AG04449 (cell line): ENCODE measurements at regions not wholly inside any gene's neighbourhood (a gene's known extent, or its start where the extent isn't known, plus 50 kb on each side); places are given as distances from the start of the nearest gene placed in this dataset.

Experiments
- CTCF ChIA-PET: fragments of 350-600 bp; formaldehyde crosslinking; extraction: SDS; loops from one replicate; lab custom pipeline; 2021; ENCODE audit warnings: antibody characterized with exemption; lab: Yijun Ruan, JAX
- POLR2A ChIA-PET: fragments of 400-600, 350-600 bp; formaldehyde crosslinking; extraction: SDS; loops from one replicate; lab custom pipeline; 2020; ENCODE audit warnings: antibody characterized with exemption, inconsistent platforms; lab: Yijun Ruan, JAX
- DNase-seq: peaks from one replicate; pipeline ENCODE4 v3.0.0-alpha.2; 2010; ENCODE audit warnings: low read depth, low spot score
- H3K4me3 ChIP-seq: 2 replicates; pipeline ENCODE4 v1.5.1; 2011; ENCODE audit warnings: low read depth, mild to moderate bottlenecking, control low read depth, low read length
- TF ChIP-seq, protein P1 (sequence below): IDR thresholded peaks from one replicate; pipeline ENCODE4 v1.5.1; 2011; ENCODE audit warnings: mild to moderate bottlenecking, moderate library complexity, low read length, control low read depth, inconsistent platforms; ENCODE audit not compliant: insufficient read depth; ENCODE audit errors: missing control alignments

DNA sequence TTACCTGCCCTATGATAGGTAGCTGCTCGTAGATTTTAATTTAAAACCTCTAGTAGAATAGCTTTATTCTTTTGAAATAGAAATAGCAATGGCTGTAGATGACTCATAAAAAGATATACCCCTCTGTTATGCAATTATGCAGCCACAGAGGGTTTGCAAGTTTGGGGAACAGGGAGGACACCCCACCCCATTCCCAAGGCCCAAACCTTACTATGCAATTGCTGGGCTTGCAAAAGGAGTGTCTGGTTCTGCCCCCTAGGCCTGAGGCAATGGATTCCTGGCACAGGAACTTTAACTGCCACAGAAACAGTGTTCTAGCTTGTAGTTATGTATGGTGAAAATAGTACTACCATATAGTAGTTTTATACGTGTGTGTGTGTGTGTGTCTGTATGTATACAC, 403.3 kb downstream of the ADAMTS20 start:
- H3K4me3 ChIP-seq = no peak overlapping the region
- no peak for DNase-seq
- TF ChIP-seq, protein P1, sequence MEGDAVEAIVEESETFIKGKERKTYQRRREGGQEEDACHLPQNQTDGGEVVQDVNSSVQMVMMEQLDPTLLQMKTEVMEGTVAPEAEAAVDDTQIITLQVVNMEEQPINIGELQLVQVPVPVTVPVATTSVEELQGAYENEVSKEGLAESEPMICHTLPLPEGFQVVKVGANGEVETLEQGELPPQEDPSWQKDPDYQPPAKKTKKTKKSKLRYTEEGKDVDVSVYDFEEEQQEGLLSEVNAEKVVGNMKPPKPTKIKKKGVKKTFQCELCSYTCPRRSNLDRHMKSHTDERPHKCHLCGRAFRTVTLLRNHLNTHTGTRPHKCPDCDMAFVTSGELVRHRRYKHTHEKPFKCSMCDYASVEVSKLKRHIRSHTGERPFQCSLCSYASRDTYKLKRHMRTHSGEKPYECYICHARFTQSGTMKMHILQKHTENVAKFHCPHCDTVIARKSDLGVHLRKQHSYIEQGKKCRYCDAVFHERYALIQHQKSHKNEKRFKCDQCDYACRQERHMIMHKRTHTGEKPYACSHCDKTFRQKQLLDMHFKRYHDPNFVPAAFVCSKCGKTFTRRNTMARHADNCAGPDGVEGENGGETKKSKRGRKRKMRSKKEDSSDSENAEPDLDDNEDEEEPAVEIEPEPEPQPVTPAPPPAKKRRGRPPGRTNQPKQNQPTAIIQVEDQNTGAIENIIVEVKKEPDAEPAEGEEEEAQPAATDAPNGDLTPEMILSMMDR = no peak
- ChIA-PET POLR2A (interaction anchor here (1.2 kb wide), 1 partner anchor 339 kb away, joined by 3 read pairs; no protein-coding TSS in a partner anchor), CTCF (interaction anchor here (1.3 kb wide), 1 partner anchor 11 kb away, joined by 3 read pairs; no protein-coding TSS in a partner anchor)

DNA sequence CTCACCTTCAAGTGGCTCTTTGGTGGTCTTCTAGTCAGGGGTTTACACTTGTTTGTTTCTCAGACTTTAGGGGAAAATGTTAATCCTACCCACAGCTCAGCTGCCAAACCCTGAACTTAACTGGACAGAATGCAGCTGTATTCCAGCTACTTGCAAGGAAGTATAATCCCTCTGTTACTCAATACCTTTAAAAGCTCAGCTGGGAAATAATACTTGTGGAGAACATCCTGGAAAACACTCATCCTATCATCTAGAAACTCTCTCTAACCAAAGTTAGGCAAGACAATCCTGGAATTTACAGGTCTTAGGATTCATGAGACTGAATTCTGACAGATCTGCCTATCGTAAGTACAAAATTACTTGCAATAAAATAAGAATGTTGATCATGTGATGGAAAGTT, 404.1 kb downstream of the ADAMTS20 start:
- CTCF ChIA-PET = no interaction called here
- no peak overlapping the region for H3K4me3 ChIP-seq
- TF ChIP-seq, protein P1 = no peak
- no peak for DNase-seq
- POLR2A ChIA-PET = no interaction called here

DNA sequence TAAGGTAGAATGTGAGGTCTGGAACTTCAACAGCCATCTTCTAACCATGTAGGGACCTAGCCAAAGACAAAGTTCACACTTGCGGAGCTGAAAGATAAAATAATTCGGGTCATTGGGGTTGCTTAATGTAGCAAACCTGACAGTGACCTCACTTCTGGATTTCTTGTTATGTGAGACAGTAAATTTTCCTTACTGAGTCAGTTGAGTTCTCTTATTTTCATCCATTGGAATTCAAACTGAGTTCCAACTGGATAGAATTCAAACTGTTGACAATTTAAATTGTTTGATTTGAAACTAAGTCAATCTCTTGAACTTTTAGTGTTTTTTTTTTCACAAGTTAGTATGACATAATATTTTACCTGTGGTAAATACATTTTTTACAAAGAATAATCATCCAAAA, 406.5 kb downstream of the ADAMTS20 start:
- no peak for DNase-seq
- no peak overlapping the region for H3K4me3 ChIP-seq
- TF ChIP-seq, protein P1 = no peak
- ChIA-PET CTCF (no interaction called here), POLR2A (no interaction called here)

DNA sequence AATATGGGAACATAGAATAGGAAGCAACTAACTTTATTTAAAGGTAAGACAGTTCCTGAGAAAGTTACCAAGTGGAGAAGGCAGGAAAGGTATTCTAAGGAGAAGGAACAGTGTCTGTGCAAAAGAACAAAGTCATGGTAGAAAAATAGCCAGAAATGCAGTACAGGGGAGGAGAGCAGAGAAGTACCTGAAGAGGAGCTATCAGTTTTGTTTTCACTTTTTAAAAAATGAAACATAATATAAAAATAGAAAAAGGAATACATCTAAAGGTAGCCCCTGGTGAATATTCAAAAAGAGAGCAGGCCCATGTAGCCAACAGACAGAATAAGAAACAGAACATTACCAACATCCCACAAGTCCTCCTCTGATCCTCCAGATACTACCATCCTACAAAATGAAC, 408.7 kb downstream of the ADAMTS20 start:
- H3K4me3 ChIP-seq = no peak overlapping the region
- no peak for DNase-seq
- TF ChIP-seq, protein P1 = no peak
- CTCF ChIA-PET = no interaction called here
- POLR2A ChIA-PET = no interaction called here

DNA sequence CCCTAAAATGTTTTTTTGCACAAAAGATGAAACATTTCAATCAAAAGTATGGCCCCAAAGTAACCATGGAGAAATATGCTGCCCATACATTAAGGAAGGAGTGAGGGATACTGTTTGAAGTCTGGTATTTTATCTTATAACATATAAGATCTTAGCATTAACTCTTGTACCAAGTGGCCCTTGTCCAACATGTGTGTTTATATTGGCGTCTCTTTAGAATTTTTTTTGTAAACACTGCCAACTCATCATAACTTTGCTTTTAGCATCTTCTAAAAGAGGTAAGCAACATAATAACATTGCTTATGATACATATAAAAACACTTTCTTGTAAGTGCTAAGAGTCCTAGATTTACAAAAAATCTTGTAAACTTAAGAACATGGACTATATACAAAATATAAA, 419.7 kb downstream of the ADAMTS20 start:
- TF ChIP-seq, protein P1 = no peak
- no peak for DNase-seq
- no peak overlapping the region for H3K4me3 ChIP-seq
- CTCF ChIA-PET = no interaction called here
- POLR2A ChIA-PET = no interaction called here

DNA sequence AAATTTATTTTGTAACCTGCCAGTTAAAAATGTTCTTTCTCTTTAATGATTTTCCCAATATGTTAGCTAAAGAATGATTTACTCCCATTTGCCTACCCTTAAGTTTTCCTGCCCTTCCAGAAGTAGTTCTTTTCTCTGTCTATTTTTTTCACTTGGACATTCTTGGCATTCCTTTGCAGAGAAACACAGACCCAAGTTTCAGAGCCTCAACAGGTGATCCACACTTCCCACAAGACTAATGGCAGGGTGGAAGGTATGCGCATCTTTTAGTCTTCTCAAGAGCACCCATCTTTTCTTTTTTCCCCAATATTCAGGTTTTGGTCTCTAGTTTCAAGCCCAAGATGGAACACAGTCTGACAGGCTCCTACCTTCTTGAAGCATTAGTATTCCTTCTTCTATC, 420.7 kb downstream of the ADAMTS20 start:
- CTCF ChIA-PET = no interaction called here
- TF ChIP-seq, protein P1 = no peak
- POLR2A ChIA-PET = no interaction called here

More for the DNA sequence above, 420.7 kb downstream of the ADAMTS20 start:
- H3K4me3 ChIP-seq = no peak overlapping the region
- DNase-seq = no peak
